Stimulated activated CD8-positive, alpha-beta memory T cell treated with anti-CD3 and anti-CD28 coated beads, Interleukin-12 subunit alpha, Interleukin-12 subunit beta, amount 100 ng/mL, for 24 hours (primary cell): ENCODE measurements at regions not wholly inside any gene's neighbourhood (a gene's known extent, or its start where the extent isn't known, plus 50 kb on each side); places are given as distances from the start of the nearest gene placed in this dataset.
"Not testable (repeated sequence)": the region's sequence is repeated elsewhere in the genome, so short reads cannot be mapped to it uniquely, and the experiment has no call there.

ENCODE experiments used
- DNase-seq: peaks from one replicate; pipeline ENCODE4 v3.0.0-alpha.2; 2020; ENCODE audit errors: extremely low read depth

DNA sequence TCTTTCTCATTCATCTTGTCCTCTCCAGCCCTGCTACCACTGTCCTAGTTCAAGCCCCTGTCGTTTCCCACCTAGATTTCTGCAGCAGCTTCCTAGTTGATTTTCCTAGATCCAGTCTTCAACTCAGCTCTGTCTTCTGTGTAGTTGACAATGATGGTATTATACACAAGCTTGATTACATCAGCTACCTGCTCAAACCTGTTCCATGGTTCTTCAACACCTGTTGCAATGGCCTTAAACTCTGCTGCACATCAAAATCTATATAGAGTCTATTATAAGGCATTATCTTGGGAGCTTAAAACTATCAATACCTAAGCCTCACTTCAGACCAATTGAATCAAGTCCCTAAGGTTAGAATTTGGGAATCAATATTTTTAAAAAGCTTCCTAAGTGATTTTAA is 71.7 kb upstream of the PELI2 start:
- DNase-seq = no peak

DNA sequence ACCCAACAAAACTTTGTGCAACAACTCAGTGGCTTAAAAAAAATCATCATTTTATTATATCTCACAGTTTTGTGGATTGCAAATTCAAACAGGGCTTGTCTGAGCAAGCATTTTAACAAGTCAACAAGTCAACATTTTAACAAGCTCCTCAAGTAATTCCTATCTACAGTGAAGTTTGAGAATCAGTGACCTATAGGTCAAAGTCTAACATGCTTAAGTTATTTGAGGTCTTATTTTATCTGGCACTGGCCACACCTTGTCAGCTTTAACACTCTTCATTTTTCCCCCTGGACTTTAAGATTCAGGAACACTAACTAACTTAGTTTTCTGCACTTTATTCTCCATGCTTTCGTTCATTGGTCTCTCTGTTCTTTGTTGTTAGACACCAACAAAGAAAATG is 71.2 kb upstream of the PELI2 start:
- DNase-seq = no peak

DNA sequence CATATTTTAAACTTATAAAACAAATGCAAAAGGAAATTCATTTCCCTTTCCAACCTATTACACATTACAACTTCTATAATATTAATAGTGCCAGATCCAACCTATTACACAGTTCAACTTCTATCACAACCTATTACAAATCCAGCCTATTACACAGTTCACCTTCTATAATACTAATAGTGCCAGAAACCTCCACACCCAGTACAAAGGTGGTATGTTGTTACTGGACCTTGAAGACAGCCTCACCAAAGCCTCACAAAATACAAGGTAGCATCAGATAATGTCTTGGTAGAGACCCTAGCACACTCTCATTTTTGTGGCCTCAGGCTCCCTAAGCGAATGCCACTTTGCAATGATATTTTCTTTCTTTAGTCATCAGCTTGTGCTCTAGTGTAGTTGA is 68.7 kb upstream of the PELI2 start:
- no peak for DNase-seq

DNA sequence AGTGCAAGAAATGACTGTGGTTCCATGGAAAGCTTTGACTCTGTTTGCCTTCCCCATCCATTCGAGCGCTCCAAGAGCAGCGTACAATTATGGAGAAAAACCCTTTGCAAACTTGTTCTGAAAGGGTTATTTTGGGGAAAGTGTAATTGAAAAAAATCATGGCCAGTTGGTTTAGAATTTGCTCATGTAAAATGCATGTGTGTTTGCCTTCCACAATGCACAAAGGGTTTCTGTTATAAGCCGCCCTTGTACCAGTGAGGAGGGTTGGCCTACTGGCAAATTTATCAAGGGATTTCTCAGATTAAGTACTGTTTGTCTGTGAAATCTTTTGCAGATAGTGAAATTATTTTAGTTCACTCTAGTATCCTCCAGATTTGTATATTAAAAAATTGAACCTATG is 62.7 kb upstream of the PELI2 start:
- DNase-seq = no peak

- no peak for DNase-seq
Measured at GRCh38 chr14:56056031-56056430, 62.2 kb upstream of the PELI2 start.

GRCh38 chr14:56057071-56057741 is 61.0 kb upstream of the PELI2 start:
- DNase-seq = no peak

DNA sequence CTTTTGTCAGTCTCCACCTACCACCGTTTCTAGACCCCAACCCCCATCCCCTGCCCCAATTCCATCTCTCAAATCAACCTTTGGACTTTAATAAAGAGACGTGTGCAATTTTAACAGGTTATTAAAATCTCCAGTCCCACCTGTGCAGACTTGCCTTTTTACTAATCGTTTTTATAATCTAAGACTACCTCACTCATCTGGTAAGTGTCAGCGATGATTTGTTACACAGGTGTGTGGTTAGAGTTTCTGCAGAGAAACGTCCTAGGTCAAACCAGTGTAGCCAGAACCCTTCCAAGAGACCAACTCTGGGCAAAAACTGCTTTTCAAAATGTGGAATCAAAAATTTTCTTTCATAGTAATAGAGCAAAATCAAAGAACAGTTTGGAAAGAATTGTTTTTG is 60.4 kb upstream of the PELI2 start:
- DNase-seq = no peak

- no peak for DNase-seq
Measured at GRCh38 chr14:56059054-56059453, 59.2 kb upstream of the PELI2 start.

GRCh38 chr14:56061051-56061450 is 57.2 kb upstream of the PELI2 start:
- no peak for DNase-seq

GRCh38 chr14:56063131-56063530 is 55.1 kb upstream of the PELI2 start:
- DNase-seq = no peak

DNA sequence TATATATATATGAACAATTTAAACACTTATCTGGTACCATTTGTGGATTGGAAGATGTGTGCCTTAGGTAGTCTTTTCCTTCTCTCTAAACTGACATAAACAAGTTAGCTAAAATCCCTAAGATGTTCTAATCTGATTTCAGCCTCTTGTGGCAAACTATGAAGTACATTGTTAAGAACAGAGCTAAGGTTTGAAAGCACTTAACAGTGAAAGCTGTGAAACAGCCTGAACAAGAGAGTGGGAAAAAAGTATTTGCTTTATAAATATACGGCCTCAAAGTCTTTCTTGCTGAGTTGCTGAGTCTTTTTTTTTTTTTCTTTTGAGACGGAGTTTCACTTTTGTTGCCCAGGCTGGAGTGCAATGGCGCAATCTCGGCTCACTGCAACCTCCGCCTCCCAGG is 53.7 kb upstream of the PELI2 start:
- no peak for DNase-seq

- not testable (repeated sequence) for DNase-seq
Measured at GRCh38 chr14:56065199-56065598, 53.0 kb upstream of the PELI2 start.

DNA sequence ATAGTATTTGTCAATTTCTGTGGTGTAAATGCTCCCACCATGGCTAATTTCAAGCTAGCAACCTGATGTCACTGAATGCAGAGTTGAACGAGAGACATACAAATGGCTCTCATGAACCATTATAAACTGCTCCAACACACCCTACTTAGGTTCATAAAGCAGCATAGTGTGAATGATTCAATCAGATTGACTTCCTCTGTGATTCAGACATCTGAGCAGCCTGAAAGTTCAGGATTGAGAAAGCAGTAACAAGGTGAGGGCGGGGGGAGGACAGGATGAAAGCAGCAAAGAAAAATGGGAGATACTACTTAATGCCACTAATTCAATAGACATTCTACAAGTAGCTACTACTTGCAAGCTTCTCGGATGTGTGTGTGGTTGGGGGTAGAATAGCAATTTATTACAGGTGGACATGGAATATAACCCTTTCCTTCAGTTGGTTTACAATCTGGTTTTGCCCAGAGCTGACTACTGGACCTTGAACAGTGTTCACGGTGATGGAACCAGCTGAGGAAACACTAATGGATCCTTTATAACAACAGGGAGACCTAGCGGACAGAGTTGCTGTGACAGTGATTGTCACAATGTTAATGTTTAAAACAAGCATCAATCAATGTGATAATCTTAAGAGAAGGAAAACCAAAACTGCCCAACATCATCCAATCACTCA is 52.5 kb upstream of the PELI2 start:
- DNase-seq = no peak
